Parathyroid adenoma (tissue), 2 donors: ENCODE measurements at regions not wholly inside any gene's neighbourhood (a gene's known extent, or its start where the extent isn't known, plus 50 kb on each side); places are given as distances from the start of the nearest gene placed in this dataset.

ENCODE experiments used
- H2AFZ ChIP-seq: fragments of 300-600 bp; sonication (generic); one replicate; pipeline ENCODE4 v1.7.0; 2017; ENCODE audit warnings: antibody characterized with exemption, mild to moderate bottlenecking
- H3K27ac ChIP-seq: fragments of 300-600 bp; sonication (generic); one replicate; pipeline ENCODE4 v1.7.0; 2017
- H3K27me3 ChIP-seq: fragments of 300-600 bp; sonication (generic); one replicate; pipeline ENCODE4 v1.7.0; 2017; ENCODE audit warnings: low read length; ENCODE audit not compliant: control insufficient read depth, insufficient read depth
- H3K36me3 ChIP-seq: fragments of 300-600 bp; sonication (generic); one replicate; pipeline ENCODE4 v1.7.0; 2017; ENCODE audit warnings: low read length; ENCODE audit not compliant: control insufficient read depth, insufficient read depth
- H3K4me1 ChIP-seq: fragments of 300-600 bp; sonication (generic); one replicate; pipeline ENCODE4 v1.7.0; 2017; ENCODE audit warnings: control low read depth
- H3K4me2 ChIP-seq: fragments of 300-600 bp; sonication (generic); one replicate; pipeline ENCODE4 v1.7.0; 2017; ENCODE audit warnings: low read length
- H3K4me3 ChIP-seq: fragments of 300-600 bp; sonication (generic); one replicate; pipeline ENCODE4 v1.7.0; 2017; ENCODE audit warnings: low read depth, low read length
- H3K79me2 ChIP-seq: fragments of 300-600 bp; sonication (generic); one replicate; pipeline ENCODE4 v1.7.0; 2017; ENCODE audit warnings: control low read depth
- H3K9ac ChIP-seq: fragments of 300-600 bp; sonication (generic); one replicate; pipeline ENCODE4 v1.7.0; 2017; ENCODE audit warnings: mild to moderate bottlenecking
- H3K9me3 ChIP-seq: fragments of 300-600 bp; sonication (generic); one replicate; pipeline ENCODE4 v1.7.0; 2017; ENCODE audit warnings: low read length; ENCODE audit not compliant: control insufficient read depth
- CTCF ChIP-seq: fragments of 300-600 bp; sonication (generic); IDR thresholded peaks from one replicate; pipeline ENCODE4 v1.7.0; 2017; ENCODE audit warnings: antibody characterized with exemption, mild to moderate bottlenecking
- donor health status: primary hyperparathyroidism.

- Histone ChIP-seq H3K4me3 (no peak overlapping the region), H3K4me2 (no peak overlapping the region), H3K27ac (no peak overlapping the region), H2AFZ (no peak overlapping the region), H3K9ac (no peak overlapping the region), H3K9me3 (no peaks in the 10 kb centered on the region), H3K4me1 (no peaks in the 10 kb centered on the region), H3K27me3 (no peaks in the 10 kb centered on the region), H3K36me3 (no peaks in the 10 kb centered on the region), H3K79me2 (no peaks in the 10 kb centered on the region)
- TF ChIP-seq CTCF: no peak
Measured at GRCh38 chr13:39946769-39947168, 291.3 kb downstream of the COG6 start.

- Histone ChIP-seq H3K4me2 (no peak overlapping the region), H3K36me3 (no peaks in the 10 kb centered on the region), H3K4me3 (no peak overlapping the region), H3K79me2 (no peaks in the 10 kb centered on the region), H2AFZ (no peak overlapping the region), H3K27me3 (no peaks in the 10 kb centered on the region), H3K27ac (no peak overlapping the region), H3K4me1 (no peaks in the 10 kb centered on the region), H3K9me3 (no peaks in the 10 kb centered on the region), H3K9ac (no peak overlapping the region)
- TF ChIP-seq CTCF: no peak
Measured at GRCh38 chr13:39951301-39951700, 295.8 kb downstream of the COG6 start.

GRCh38 chr13:39952249-39953233 is 297.1 kb downstream of the COG6 start:
- no peaks in the 10 kb centered on the region for H3K9me3 ChIP-seq
- H3K27me3 ChIP-seq: no peaks in the 10 kb centered on the region
- H3K27ac ChIP-seq: no peak overlapping the region
- no peaks in the 10 kb centered on the region for H3K4me1 ChIP-seq
- H3K9ac ChIP-seq: no peak overlapping the region
- no peak overlapping the region for H3K4me2 ChIP-seq
- no peaks in the 10 kb centered on the region for H3K36me3 ChIP-seq
- no peak for TF ChIP-seq CTCF
- H3K4me3 ChIP-seq: no peak overlapping the region
- H3K79me2 ChIP-seq: no peaks in the 10 kb centered on the region
- H2AFZ ChIP-seq: no peak overlapping the region

GRCh38 chr13:39954476-39954875 is 299.0 kb downstream of the COG6 start:
- no peak overlapping the region for H3K4me2 ChIP-seq
- no peak overlapping the region for H3K27ac ChIP-seq
- no peak for TF ChIP-seq CTCF
- H3K4me3 ChIP-seq: no peak overlapping the region
- no peaks in the 10 kb centered on the region for H3K79me2 ChIP-seq
- H2AFZ ChIP-seq: no peak overlapping the region
- no peaks in the 10 kb centered on the region for H3K27me3 ChIP-seq
- no peak overlapping the region for H3K9ac ChIP-seq
- H3K9me3 ChIP-seq: no peaks in the 10 kb centered on the region
- H3K36me3 ChIP-seq: no peaks in the 10 kb centered on the region
- no peaks in the 10 kb centered on the region for H3K4me1 ChIP-seq

- Histone ChIP-seq H3K4me2 (no peak overlapping the region), H3K4me3 (no peak overlapping the region), H3K9me3 (no peaks in the 10 kb centered on the region), H2AFZ (no peak overlapping the region), H3K4me1 (no peaks in the 10 kb centered on the region), H3K27me3 (no peaks in the 10 kb centered on the region), H3K79me2 (no peaks in the 10 kb centered on the region), H3K9ac (no peak overlapping the region), H3K36me3 (no peaks in the 10 kb centered on the region), H3K27ac (no peak overlapping the region)
- no peak for TF ChIP-seq CTCF
Measured at GRCh38 chr13:39955560-39955959, 300.1 kb downstream of the COG6 start.
